ENCODE measurements at regions not wholly inside any gene's neighbourhood (a gene's known extent, or its start where the extent isn't known, plus 50 kb on each side); places are given as distances from the start of the nearest gene placed in this dataset.
A peak's percentile ranks its signal among the peaks of the same experiment; 100 is the strongest.
"Not testable (repeated sequence)": the region's sequence is repeated elsewhere in the genome, so short reads cannot be mapped to it uniquely, and the experiment has no call there.

GRCh38 chr1:199946305-199947155 lies 81.0 kb upstream of the NR5A2 start:
- DNase-seq (ENCODE audit: low read depth in 2 of 2) = no peak

GRCh38 chr1:199948587-199949280 lies 78.8 kb upstream of the NR5A2 start:
- peak in 1 of 2 donors; percentile 9 for DNase-seq (ENCODE audit: low read depth in 2 of 2)

DNA sequence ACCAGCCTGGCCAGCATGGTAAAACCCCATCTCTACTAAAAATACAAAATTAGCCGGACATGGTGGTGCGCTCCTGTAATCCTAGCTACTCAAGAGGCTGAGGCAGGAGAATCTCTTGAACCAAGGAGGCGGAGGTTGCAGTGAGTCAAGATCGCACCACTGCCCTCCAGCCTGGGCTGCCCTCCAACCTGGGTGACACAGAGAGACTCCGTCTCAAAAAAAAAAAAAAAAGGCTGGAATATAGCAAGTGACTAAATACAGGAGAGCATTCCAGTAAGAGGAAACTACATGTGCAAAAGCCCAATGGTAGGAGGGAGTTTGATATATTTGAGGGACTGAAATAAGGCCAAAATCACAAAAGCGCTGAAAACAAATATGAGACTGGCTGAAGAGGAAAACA lies 76.5 kb upstream of the NR5A2 start:
- DNase-seq (ENCODE audit: low read depth in 2 of 2) = not testable (repeated sequence)

GRCh38 chr1:199953651-199954050 lies 73.9 kb upstream of the NR5A2 start:
- DNase-seq (ENCODE audit: low read depth in 2 of 2) = no peak

DNA sequence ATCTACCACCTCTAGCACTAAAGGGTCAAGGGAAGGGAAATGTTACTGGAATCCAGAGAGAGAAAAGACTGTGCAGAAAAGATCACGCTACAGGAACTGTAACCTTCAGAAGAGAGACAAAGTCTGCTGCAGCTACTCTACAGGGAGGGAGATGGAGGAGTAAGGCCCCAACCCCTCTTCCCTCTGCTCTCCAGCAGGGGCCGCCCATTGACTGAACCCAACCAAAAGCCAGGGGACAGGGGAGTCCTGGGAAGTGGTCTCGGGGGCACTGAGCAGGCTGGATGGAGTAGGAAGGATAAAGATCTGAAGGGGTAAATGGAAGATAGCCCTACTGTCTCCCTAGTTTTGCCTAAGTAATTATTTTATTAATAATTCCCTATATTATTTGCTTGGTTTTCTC lies 72.8 kb upstream of the NR5A2 start:
- DNase-seq (ENCODE audit: low read depth in 2 of 2) = peak; percentile 11 to 17

- DNase-seq (ENCODE audit: low read depth in 2 of 2) = no peak
Observed at GRCh38 chr1:199955235-199955634, 72.3 kb upstream of the NR5A2 start.

DNA sequence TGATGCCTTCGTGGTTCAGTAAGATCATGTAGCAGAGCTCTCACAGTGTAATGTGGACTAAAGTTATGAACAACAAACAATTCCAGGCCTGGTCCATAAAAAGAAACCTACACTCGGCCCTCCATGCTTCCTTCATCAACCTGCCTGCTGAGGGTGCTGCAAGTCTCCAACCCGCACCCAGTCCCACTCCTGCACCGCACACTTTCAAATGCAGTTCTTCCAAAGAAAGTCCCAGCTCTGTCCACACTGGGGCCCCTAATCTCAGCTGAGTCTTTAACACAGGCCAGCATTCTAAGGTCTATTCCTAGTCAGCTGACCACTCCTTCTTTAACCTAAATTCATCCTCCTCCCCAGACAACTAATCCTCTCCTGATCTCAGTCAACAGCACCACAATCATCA lies 71.5 kb upstream of the NR5A2 start:
- DNase-seq (ENCODE audit: low read depth in 2 of 2) = no peak

DNA sequence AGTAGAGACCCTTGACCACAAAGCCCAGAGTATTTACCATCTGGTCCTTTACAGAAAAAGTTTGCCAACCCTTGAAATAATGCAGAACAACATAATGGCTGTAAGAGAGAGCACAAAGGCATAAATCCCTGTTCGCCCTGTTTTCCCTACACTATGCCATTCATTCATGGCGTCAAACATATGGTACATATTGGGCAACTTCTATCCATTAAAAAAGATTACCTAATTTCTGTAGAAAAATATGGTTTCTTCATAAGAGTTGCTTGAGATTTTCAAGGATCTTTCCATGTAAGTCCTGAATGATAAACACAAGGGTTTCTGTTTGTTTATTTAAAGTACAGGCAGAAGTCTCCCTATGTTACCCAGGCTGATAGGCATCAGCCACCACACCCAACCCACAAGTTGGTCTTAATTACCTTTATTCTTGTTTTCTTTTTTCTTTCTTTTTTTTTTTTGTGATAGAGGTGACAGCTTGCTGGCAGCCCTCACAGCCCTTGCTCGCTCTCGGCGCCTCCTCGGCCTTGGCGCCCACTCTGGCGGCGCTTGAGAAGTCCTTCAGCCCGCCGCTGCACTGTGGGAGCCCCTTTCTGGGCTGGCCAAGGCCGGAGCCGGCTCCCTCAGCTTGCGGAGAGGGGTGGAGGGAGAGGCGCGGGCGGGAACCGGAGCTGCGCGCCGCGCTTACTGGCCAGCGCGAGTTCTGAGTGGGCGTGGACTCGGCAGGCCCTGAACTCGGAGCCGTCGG lies 68.3 kb upstream of the NR5A2 start:
- DNase-seq (ENCODE audit: low read depth in 2 of 2) = no peak

DNA sequence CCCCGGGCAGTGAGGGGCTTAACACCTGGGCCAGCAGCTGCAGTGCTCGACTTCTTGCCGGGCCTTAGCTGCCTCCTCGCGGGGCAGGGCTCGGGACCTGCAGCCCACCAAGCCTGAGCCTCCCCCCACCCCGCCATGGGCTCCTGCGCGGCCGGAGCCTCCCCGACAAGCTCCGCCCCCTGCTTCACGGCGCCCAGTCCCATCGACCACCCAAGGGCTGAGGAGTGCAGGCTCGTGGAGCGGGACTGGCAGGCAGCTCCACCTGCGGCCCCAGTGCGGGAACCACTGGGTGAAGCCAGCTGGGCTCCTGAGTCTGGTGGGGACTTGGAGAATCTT lies 67.8 kb upstream of the NR5A2 start:
- no peak for DNase-seq (ENCODE audit: low read depth in 2 of 2)

DNA sequence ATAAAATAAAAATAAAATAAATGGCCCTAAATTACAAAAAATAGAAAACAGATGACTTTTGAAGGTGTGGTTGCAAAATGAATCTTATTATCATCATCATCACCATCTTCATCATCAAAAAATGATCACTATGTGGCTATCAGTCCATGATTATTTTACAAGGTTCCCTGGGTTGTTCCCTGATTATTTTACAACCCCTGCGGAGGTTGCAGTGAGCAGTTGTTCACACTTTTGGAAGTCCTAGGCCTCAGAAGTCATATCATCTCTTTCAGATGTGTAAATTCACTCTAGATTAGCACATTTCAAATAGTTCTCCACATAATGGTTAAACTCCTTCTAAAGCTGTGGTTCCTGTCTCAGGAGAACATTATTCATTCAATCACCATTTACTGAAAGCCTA lies 57.4 kb upstream of the NR5A2 start:
- no peak for DNase-seq (ENCODE audit: low read depth in 2 of 2)

- DNase-seq (ENCODE audit: low read depth in 2 of 2) = no peak
Observed at GRCh38 chr1:199976496-199977144, 50.9 kb upstream of the NR5A2 start.
